GM12864 (cell line): ENCODE measurements at regions not wholly inside any gene's neighbourhood (a gene's known extent, or its start where the extent isn't known, plus 50 kb on each side); places are given as distances from the start of the nearest gene placed in this dataset.

Experiments used
- DNase-seq: peaks from one replicate; pipeline ENCODE4 v3.0.0-alpha.2; 2011; ENCODE audit warnings: low read depth
- H3K4me3 ChIP-seq: 2 replicates; pipeline ENCODE4 v1.5.1; 2011; ENCODE audit warnings: mild to moderate bottlenecking, low read depth, low read length, control low read depth
- TF ChIP-seq, protein P1 (sequence below): IDR thresholded peaks from 2 replicates; pipeline ENCODE4 v1.5.1; 2011; ENCODE audit warnings: low read depth, mild to moderate bottlenecking, moderate library complexity, low read length, control low read depth, inconsistent platforms; ENCODE audit errors: missing control alignments

DNA sequence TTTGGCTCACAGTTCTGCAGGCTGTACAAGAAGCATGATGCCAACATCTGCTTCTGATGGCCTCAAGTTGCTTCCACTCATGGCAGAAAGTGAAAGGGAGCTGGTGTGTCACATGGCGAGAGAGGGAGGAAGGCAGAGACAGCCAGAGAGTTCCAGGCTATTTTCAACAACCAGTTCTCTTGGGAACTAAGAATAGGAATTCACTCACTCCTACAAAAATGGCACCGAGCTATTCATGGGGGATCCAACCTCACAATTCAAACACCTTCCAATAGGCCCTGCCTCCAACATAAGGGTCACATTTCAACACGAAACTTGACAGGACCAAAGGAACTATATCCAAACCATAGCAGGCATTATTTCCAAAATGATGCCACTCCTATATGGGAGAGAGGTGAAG is 299.5 kb upstream of the TGFBR2 start:
- H3K4me3 ChIP-seq = no peak overlapping the region
- no peak for DNase-seq
- TF ChIP-seq, protein P1, sequence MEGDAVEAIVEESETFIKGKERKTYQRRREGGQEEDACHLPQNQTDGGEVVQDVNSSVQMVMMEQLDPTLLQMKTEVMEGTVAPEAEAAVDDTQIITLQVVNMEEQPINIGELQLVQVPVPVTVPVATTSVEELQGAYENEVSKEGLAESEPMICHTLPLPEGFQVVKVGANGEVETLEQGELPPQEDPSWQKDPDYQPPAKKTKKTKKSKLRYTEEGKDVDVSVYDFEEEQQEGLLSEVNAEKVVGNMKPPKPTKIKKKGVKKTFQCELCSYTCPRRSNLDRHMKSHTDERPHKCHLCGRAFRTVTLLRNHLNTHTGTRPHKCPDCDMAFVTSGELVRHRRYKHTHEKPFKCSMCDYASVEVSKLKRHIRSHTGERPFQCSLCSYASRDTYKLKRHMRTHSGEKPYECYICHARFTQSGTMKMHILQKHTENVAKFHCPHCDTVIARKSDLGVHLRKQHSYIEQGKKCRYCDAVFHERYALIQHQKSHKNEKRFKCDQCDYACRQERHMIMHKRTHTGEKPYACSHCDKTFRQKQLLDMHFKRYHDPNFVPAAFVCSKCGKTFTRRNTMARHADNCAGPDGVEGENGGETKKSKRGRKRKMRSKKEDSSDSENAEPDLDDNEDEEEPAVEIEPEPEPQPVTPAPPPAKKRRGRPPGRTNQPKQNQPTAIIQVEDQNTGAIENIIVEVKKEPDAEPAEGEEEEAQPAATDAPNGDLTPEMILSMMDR = no peak

GRCh38 chr3:30307372-30307950 is 298.9 kb upstream of the TGFBR2 start:
- no peak overlapping the region for H3K4me3 ChIP-seq
- TF ChIP-seq, protein P1 = no peak
- DNase-seq = no peak

DNA sequence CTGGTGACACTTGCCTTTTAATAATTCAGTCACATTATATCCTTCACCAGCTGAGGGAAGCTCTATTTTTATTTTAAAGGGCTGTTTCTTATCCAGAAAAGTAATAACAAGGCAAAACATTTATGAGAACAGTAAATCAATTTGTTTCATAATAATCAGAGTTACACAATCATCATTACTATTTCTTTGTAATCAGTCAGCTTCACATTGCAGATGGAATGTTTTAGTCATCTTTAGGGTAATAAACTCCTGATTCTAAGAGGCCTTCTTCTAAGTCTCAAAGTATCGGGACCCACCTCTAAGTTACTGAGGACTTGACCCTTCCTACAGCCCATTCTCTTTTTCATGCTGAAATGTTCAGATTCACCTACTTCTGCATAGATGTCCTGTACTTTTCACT is 298.3 kb upstream of the TGFBR2 start:
- no peak overlapping the region for H3K4me3 ChIP-seq
- TF ChIP-seq, protein P1 = no peak
- DNase-seq = no peak

GRCh38 chr3:30309961-30310954 is 296.1 kb upstream of the TGFBR2 start:
- no peak overlapping the region for H3K4me3 ChIP-seq
- TF ChIP-seq, protein P1 = no peak
- DNase-seq = no peak

DNA sequence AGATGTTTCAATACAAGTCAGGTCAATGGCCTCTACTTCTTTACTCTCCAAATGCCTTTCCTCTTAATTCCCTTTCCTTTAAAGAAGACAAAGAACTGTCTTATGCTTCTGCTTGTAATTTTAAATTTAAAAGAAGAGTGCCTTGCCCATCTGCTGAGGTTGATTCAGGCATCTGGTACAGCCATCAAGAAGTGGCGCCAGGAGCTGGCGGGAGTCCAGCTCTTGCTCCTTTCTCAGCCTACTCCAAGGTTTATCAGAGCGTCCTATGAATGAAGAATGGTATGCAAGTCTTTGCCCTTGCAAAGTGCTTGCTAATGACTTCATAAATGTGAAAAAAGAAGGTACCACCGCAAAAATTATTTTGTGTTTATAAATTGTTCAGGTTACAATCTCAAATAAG is 294.6 kb upstream of the TGFBR2 start:
- TF ChIP-seq, protein P1 = no peak
- H3K4me3 ChIP-seq = no peak overlapping the region
- no peak for DNase-seq

GRCh38 chr3:30313840-30314239 is 292.6 kb upstream of the TGFBR2 start:
- DNase-seq = no peak
- TF ChIP-seq, protein P1 = no peak
- no peak overlapping the region for H3K4me3 ChIP-seq
